ENCODE measurements at regions not wholly inside any gene's neighbourhood (a gene's known extent, or its start where the extent isn't known, plus 50 kb on each side); places are given as distances from the start of the nearest gene placed in this dataset.

GRCh38 chr2:198359308-198359707 lies 554.9 kb downstream of the PLCL1 start:
- TF ChIP-seq CTCF (IDR thresholded peaks at IDR 0.05 in 4 of 5, conservative IDR thresholded peaks at IDR 0.05 in 1 of 5) (no peak), POLR2A (IDR thresholded peaks at IDR 0.05) (no peak)

Measured in gastrocnemius medialis (tissue), 4 donors.